ENCODE measurements at regions not wholly inside any gene's neighbourhood (a gene's known extent, or its start where the extent isn't known, plus 50 kb on each side); places are given as distances from the start of the nearest gene placed in this dataset.

GRCh38 chr4:189304809-189305208 lies 635.9 kb upstream of the FRG1 start:
- DNase-seq: no peak

- no peak for DNase-seq
These were observed 635.2 kb upstream of the FRG1 start for GRCh38 chr4:189305500-189305899.

GRCh38 chr4:189311251-189311650 lies 629.4 kb upstream of the FRG1 start:
- DNase-seq: no peak

- DNase-seq: no peak
These were observed 627.6 kb upstream of the FRG1 start for GRCh38 chr4:189313064-189313463.

GRCh38 chr4:189313861-189314513 lies 626.7 kb upstream of the FRG1 start:
- DNase-seq: no peak

GRCh38 chr4:189322426-189322825 lies 618.2 kb upstream of the FRG1 start:
- DNase-seq: no peak

- no peak for DNase-seq
These were observed 598.8 kb upstream of the FRG1 start for GRCh38 chr4:189341881-189342280.

- DNase-seq: no peak
These were observed 585.1 kb upstream of the FRG1 start for GRCh38 chr4:189355590-189355989.

GRCh38 chr4:189362364-189362763 lies 578.3 kb upstream of the FRG1 start:
- DNase-seq: no peak

GRCh38 chr4:189364032-189364449 lies 576.6 kb upstream of the FRG1 start:
- no peak for DNase-seq

GRCh38 chr4:189365451-189365850 lies 575.2 kb upstream of the FRG1 start:
- DNase-seq: no peak

GRCh38 chr4:189367832-189368231 lies 572.8 kb upstream of the FRG1 start:
- no peak for DNase-seq

- no peak for DNase-seq
These were observed 566.5 kb upstream of the FRG1 start for GRCh38 chr4:189374176-189374575.

GRCh38 chr4:189376901-189377300 lies 563.8 kb upstream of the FRG1 start:
- DNase-seq: no peak

GRCh38 chr4:189377569-189377968 lies 563.1 kb upstream of the FRG1 start:
- DNase-seq: no peak

- no peak for DNase-seq
These were observed 555.6 kb upstream of the FRG1 start for GRCh38 chr4:189385098-189385497.

- no peak for DNase-seq
These were observed 555.1 kb upstream of the FRG1 start for GRCh38 chr4:189385579-189385978.

GRCh38 chr4:189396435-189396834 lies 544.2 kb upstream of the FRG1 start:
- DNase-seq: no peak

GRCh38 chr4:189404271-189404670 lies 536.4 kb upstream of the FRG1 start:
- no peak for DNase-seq

- no peak for DNase-seq
These were observed 531.5 kb upstream of the FRG1 start for GRCh38 chr4:189409158-189409557.

- no peak for DNase-seq
These were observed 526.7 kb upstream of the FRG1 start for GRCh38 chr4:189414021-189414420.

GRCh38 chr4:189420572-189420971 lies 520.1 kb upstream of the FRG1 start:
- DNase-seq: no peak

- DNase-seq: no peak
These were observed 504.5 kb upstream of the FRG1 start for GRCh38 chr4:189436207-189436606.

- no peak for DNase-seq
These were observed 500.0 kb upstream of the FRG1 start for GRCh38 chr4:189440716-189441115.

GRCh38 chr4:189443341-189443740 lies 497.3 kb upstream of the FRG1 start:
- no peak for DNase-seq

GRCh38 chr4:189445613-189446012 lies 495.1 kb upstream of the FRG1 start:
- DNase-seq: no peak
